Prostate gland (tissue), 2 donors: ENCODE measurements at regions not wholly inside any gene's neighbourhood (a gene's known extent, or its start where the extent isn't known, plus 50 kb on each side); places are given as distances from the start of the nearest gene placed in this dataset.

Experiments used
- CTCF ChIP-seq, 4 experiments: fragments of 200-600 bp in 2 of 4; fragments of 450-650 bp in 2 of 4; sonication (generic) in 2 of 4; IDR thresholded peaks; 1 replicate in 3 of 4; 2 replicates in 1 of 4; pipeline ENCODE4 v1.5.1; 2016 to 2019; ENCODE audit warnings: antibody characterized with exemption in 4 of 4, mild to moderate bottlenecking in 2 of 4, moderate library complexity in 2 of 4
- POLR2A ChIP-seq: fragments of 450-650 bp; IDR thresholded peaks from one replicate; pipeline ENCODE4 v1.6.1; 2016; ENCODE audit warnings: antibody characterized with exemption, mild to moderate bottlenecking
- POLR2AphosphoS5 ChIP-seq: sonication (generic); formaldehyde crosslinking; IDR thresholded peaks from one replicate; pipeline ENCODE4 v1.6.1; 2017; ENCODE audit warnings: antibody characterized with exemption

GRCh38 chr21:38042246-38042645, 126.0 kb upstream of the KCNJ6 start:
- no peak for TF ChIP-seq POLR2A
- TF ChIP-seq CTCF (IDR thresholded peaks at IDR 0.05) = no peak
- no peak for TF ChIP-seq POLR2AphosphoS5
